ENCODE measurements at regions not wholly inside any gene's neighbourhood (a gene's known extent, or its start where the extent isn't known, plus 50 kb on each side); places are given as distances from the start of the nearest gene placed in this dataset.

- TF ChIP-seq CTCF (IDR thresholded peaks at IDR 0.05) (no peak), POLR2A (IDR thresholded peaks at IDR 0.05) (no peak)
These were observed 427.3 kb downstream of the GALR1 start for GRCh38 chr18:77676910-77677309.
